ENCODE measurements at regions not wholly inside any gene's neighbourhood (a gene's known extent, or its start where the extent isn't known, plus 50 kb on each side); places are given as distances from the start of the nearest gene placed in this dataset.
"Not testable (repeated sequence)": the region's sequence is repeated elsewhere in the genome, so short reads cannot be mapped to it uniquely, and the experiment has no call there.

- TF ChIP-seq ELF4 (IDR thresholded peaks at IDR 0.05); SUZ12 (IDR thresholded peaks at IDR 0.05); SP1 (IDR thresholded peaks at IDR 0.05); NFRKB (IDR thresholded peaks at IDR 0.05); PKNOX1 (IDR thresholded peaks at IDR 0.05); CTBP1 (IDR thresholded peaks at IDR 0.05; ENCODE audit: borderline replicate concordance); FOXK2 (IDR thresholded peaks at IDR 0.05); L3MBTL2 (conservative IDR thresholded peaks at IDR 0.05): not testable (repeated sequence)
These were observed 830.3 kb upstream of the TMPRSS15 start for GRCh38 chr21:19233841-19234240.

All from HEK293T (cell line).